B cell (primary cell): ENCODE measurements at regions not wholly inside any gene's neighbourhood (a gene's known extent, or its start where the extent isn't known, plus 50 kb on each side); places are given as distances from the start of the nearest gene placed in this dataset.

Experiments
- ATAC-seq: fragments of 200-7000 bp; cut with Tn5 transposase; one replicate; pipeline ENCODE4 v1.10.0; 2021; ENCODE audit warnings: low read depth, mild to moderate bottlenecking, moderate number of reproducible peaks, moderate library complexity
- CTCF ChIA-PET: fragments of 350-600 bp; sonication (Branson Sonifier 250); formaldehyde crosslinking; loops from one replicate; lab custom pipeline; 2021; ENCODE audit warnings: antibody characterized with exemption, inconsistent platforms; lab: Charles Lee
- POLR2A ChIA-PET: fragments of 350-600 bp; sonication (Branson Sonifier 250); formaldehyde crosslinking; loops from one replicate; lab custom pipeline; 2021; ENCODE audit warnings: antibody characterized with exemption; lab: Charles Lee
- DNase-seq: peaks from one replicate; pipeline ENCODE4 v3.0.0; 2013
- H2AFZ ChIP-seq: 2 replicates; pipeline ENCODE4 v1.6.1; 2012; ENCODE audit warnings: mild to moderate bottlenecking, low read depth, low read length; ENCODE audit not compliant: insufficient read depth, poor library complexity, severe bottlenecking
- H3K27ac ChIP-seq, 2 donors: 1 replicate in 1 of 2; 2 replicates in 1 of 2; pipeline ENCODE4 v1.5.1; 2012 to 2013; ENCODE audit warnings: low read length in 2 of 2, mild to moderate bottlenecking in 2 of 2, moderate library complexity in 1 of 2
- H3K27me3 ChIP-seq, 4 experiments: fragments of 200-600 bp in 1 of 4; sonication (generic) in 1 of 4; replicated peaks in 1 of 4; 1 replicate in 2 of 4; 2 replicates in 2 of 4; pipeline versions ENCODE4 v1.6.1 to v1.7.0; 2013 to 2016; ENCODE audit warnings: low read length in 3 of 4, mild to moderate bottlenecking in 2 of 4, mixed read lengths in 1 of 4, moderate library complexity in 1 of 4; ENCODE audit not compliant: insufficient read depth in 4 of 4, control insufficient read depth in 3 of 4; ENCODE audit errors: control extremely low read depth in 1 of 4
- H3K36me3 ChIP-seq, 2 experiments: replicated peaks in 1 of 2; 1 replicate in 1 of 2; 2 replicates in 1 of 2; pipeline versions ENCODE4 v1.6.1 to v1.7.1; 2013; ENCODE audit warnings: low read length in 1 of 2; ENCODE audit not compliant: insufficient read depth in 2 of 2, control insufficient read depth in 1 of 2; ENCODE audit errors: control extremely low read depth in 1 of 2, extremely low read depth in 1 of 2
- H3K4me1 ChIP-seq, 2 donors: fragments of 200-600 bp in 1 of 2; sonication (generic) in 1 of 2; 1 replicate in 1 of 2; 2 replicates in 1 of 2; pipeline versions ENCODE4 v1.5.1 to v1.6.1; 2013 to 2017; ENCODE audit warnings: low read length in 2 of 2; ENCODE audit not compliant: control insufficient read depth in 2 of 2, insufficient read depth in 2 of 2
- H3K4me2 ChIP-seq: replicated peaks from 2 replicates; pipeline ENCODE3; 2012; ENCODE audit warnings: mild to moderate bottlenecking, low read depth, low read length; ENCODE audit not compliant: poor library complexity, severe bottlenecking
- H3K4me3 ChIP-seq, 5 experiments: fragments of 200-600 bp in 1 of 5; sonication (generic) in 1 of 5; 1 replicate in 3 of 5; 2 replicates in 2 of 5; pipeline versions ENCODE4 v1.5.1 to v1.7.0; 2011 to 2016; ENCODE audit warnings: low read length in 4 of 5, mild to moderate bottlenecking in 4 of 5, low read depth in 2 of 5, control low read depth in 1 of 5, moderate library complexity in 1 of 5; ENCODE audit not compliant: insufficient read depth in 1 of 5; ENCODE audit errors: control extremely low read depth in 1 of 5, extremely low read depth in 1 of 5
- H3K79me2 ChIP-seq: fragments of 200-600 bp; sonication (generic); one replicate; pipeline ENCODE4 v1.6.0; 2016; ENCODE audit warnings: low read length; ENCODE audit not compliant: control insufficient read depth, insufficient read depth
- H3K9ac ChIP-seq: fragments of 200-600 bp; sonication (generic); 2 replicates; pipeline ENCODE4 v1.6.1; 2017; ENCODE audit warnings: mild to moderate bottlenecking, low read length, moderate library complexity
- H3K9me3 ChIP-seq, 3 donors: one replicate each; pipeline versions ENCODE4 v1.6.1 to v1.7.1; 2013; ENCODE audit warnings: low read length in 2 of 3; ENCODE audit not compliant: control insufficient read depth in 2 of 3, insufficient read depth in 1 of 3; ENCODE audit errors: control extremely low read depth in 1 of 3
- H4K20me1 ChIP-seq: 2 replicates; pipeline ENCODE4 v1.6.0; 2012; ENCODE audit warnings: mild to moderate bottlenecking, low read length; ENCODE audit not compliant: insufficient read depth, control insufficient read depth, poor library complexity, severe bottlenecking
- H3K27ac Mint-ChIP-seq: one replicate; pipeline ENCODE4 v1.8.0; 2021; ENCODE audit warnings: mixed read lengths
- H3K27me3 Mint-ChIP-seq: one replicate; pipeline ENCODE4 v1.8.0; 2021; ENCODE audit warnings: mixed read lengths
- H3K4me1 Mint-ChIP-seq: one replicate; pipeline ENCODE4 v1.8.0; 2021; ENCODE audit warnings: mixed read lengths
- H3K4me3 Mint-ChIP-seq: one replicate; pipeline ENCODE4 v1.8.0; 2021; ENCODE audit warnings: mixed read lengths
- H3K9me3 Mint-ChIP-seq: one replicate; pipeline ENCODE4 v1.8.0; 2022; ENCODE audit warnings: mixed read lengths; ENCODE audit not compliant: insufficient read depth
- EZH2 ChIP-seq: IDR thresholded peaks from 2 replicates; pipeline ENCODE4 v1.6.1; 2012; ENCODE audit warnings: borderline replicate concordance, low read depth, mild to moderate bottlenecking, moderate library complexity, low read length; ENCODE audit not compliant: insufficient read depth, poor library complexity, severe bottlenecking
- WGBS: methylation state at CpG from one replicate; pipeline ENCODE4 v1.1.5; 2013; ENCODE audit warnings: missing lambda C conversion rate; ENCODE audit not compliant: insufficient coverage; 5-methylcytosine and 5-hydroxymethylcytosine counted together
- intact Hi-C: fragments of 100-400 bp; cut with micrococcal nuclease; formaldehyde crosslinking; loops from one replicate; pipeline ENCODE4 v1.10.0; 2022
- TF ChIP-seq, protein P1 (sequence below): fragments of 200-600 bp; IDR thresholded peaks from one replicate; pipeline ENCODE4 v1.8.0; 2022; ENCODE audit warnings: antibody characterized with exemption, mild to moderate bottlenecking

GRCh38 chr4:56160636-56161035 lies 211.9 kb downstream of the CEP135 start:
- H3K9me3 Mint-ChIP-seq: no peaks in the 10 kb centered on the region
- H3K27me3 Mint-ChIP-seq: no peaks in the 10 kb centered on the region
- H4K20me1 ChIP-seq: no peaks in the 10 kb centered on the region
- no peak for DNase-seq
- H3K4me1 Mint-ChIP-seq: no peaks in the 10 kb centered on the region
- H3K4me3 ChIP-seq: no peak overlapping the region
- no peak overlapping the region for H3K9ac ChIP-seq
- no peak overlapping the region for H3K27ac Mint-ChIP-seq
- 100% methylated on average over 4 of the region's 6 CpGs for WGBS
- TF ChIP-seq, protein P1, sequence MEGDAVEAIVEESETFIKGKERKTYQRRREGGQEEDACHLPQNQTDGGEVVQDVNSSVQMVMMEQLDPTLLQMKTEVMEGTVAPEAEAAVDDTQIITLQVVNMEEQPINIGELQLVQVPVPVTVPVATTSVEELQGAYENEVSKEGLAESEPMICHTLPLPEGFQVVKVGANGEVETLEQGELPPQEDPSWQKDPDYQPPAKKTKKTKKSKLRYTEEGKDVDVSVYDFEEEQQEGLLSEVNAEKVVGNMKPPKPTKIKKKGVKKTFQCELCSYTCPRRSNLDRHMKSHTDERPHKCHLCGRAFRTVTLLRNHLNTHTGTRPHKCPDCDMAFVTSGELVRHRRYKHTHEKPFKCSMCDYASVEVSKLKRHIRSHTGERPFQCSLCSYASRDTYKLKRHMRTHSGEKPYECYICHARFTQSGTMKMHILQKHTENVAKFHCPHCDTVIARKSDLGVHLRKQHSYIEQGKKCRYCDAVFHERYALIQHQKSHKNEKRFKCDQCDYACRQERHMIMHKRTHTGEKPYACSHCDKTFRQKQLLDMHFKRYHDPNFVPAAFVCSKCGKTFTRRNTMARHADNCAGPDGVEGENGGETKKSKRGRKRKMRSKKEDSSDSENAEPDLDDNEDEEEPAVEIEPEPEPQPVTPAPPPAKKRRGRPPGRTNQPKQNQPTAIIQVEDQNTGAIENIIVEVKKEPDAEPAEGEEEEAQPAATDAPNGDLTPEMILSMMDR: no peak
- no peak for TF ChIP-seq EZH2
- intact Hi-C loops: no loop called here
- ChIA-PET POLR2A (no interaction called here), CTCF (no interaction called here)
- ATAC-seq: no peak
- H3K27me3 ChIP-seq: no peaks in the 10 kb centered on the region
- no peaks in the 10 kb centered on the region for H3K9me3 ChIP-seq
- H2AFZ ChIP-seq: no peak overlapping the region
- no peak overlapping the region for H3K27ac ChIP-seq
- H3K4me1 ChIP-seq: no peaks in the 10 kb centered on the region
- H3K4me2 ChIP-seq: no peak overlapping the region
- no peaks in the 10 kb centered on the region for H3K79me2 ChIP-seq
- H3K36me3 ChIP-seq: no peaks in the 10 kb centered on the region
- H3K4me3 Mint-ChIP-seq: no peak overlapping the region

- no peak overlapping the region for H3K27ac Mint-ChIP-seq
- H3K27me3 Mint-ChIP-seq: peaks cover under 1% of the 10 kb centered on the region
- POLR2A ChIA-PET: no interaction called here
- Histone ChIP-seq H3K79me2 (no peaks in the 10 kb centered on the region), H3K4me1 (no peaks in the 10 kb centered on the region), H3K9ac (no peak overlapping the region), H3K4me3 (no peak overlapping the region), H3K4me2 (no peak overlapping the region), H3K27me3 (no peaks in the 10 kb centered on the region), H4K20me1 (no peaks in the 10 kb centered on the region), H3K27ac (no peak overlapping the region), H2AFZ (no peak overlapping the region), H3K36me3 (no peaks in the 10 kb centered on the region), H3K9me3 (no peaks in the 10 kb centered on the region)
- intact Hi-C loops: no loop called here
- no peaks in the 10 kb centered on the region for H3K4me1 Mint-ChIP-seq
- CTCF ChIA-PET: no interaction called here
- H3K4me3 Mint-ChIP-seq: no peak overlapping the region
- ATAC-seq: no peak
- TF ChIP-seq, protein P1: no peak
- TF ChIP-seq EZH2: no peak
- H3K9me3 Mint-ChIP-seq: no peaks in the 10 kb centered on the region
- 90% methylated on average over 5 of the region's 5 CpGs for WGBS
- DNase-seq: no peak
Observed at GRCh38 chr4:56158483-56158882, 209.7 kb downstream of the CEP135 start.
